ENCODE measurements at regions not wholly inside any gene's neighbourhood (a gene's known extent, or its start where the extent isn't known, plus 50 kb on each side); places are given as distances from the start of the nearest gene placed in this dataset.

GRCh38 chr13:23949736-23950135, 52.4 kb upstream of the C1QTNF9B start:
- TF ChIP-seq POLR2A (IDR thresholded peaks at IDR 0.05) (no peak), CTCF (IDR thresholded peaks at IDR 0.05) (no peak)
